Keratinocyte (primary cell): ENCODE measurements at regions not wholly inside any gene's neighbourhood (a gene's known extent, or its start where the extent isn't known, plus 50 kb on each side); places are given as distances from the start of the nearest gene placed in this dataset.

Source experiments
- EZH2 ChIP-seq: IDR thresholded peaks from one replicate; pipeline ENCODE4 v1.6.1; 2012; ENCODE audit warnings: inconsistent platforms, mild to moderate bottlenecking, low read length, moderate library complexity
- TF ChIP-seq, protein P1 (sequence below), 3 experiments: IDR thresholded peaks in 1 of 3; conservative IDR thresholded peaks in 1 of 3; optimal IDR thresholded peaks in 1 of 3; 2 replicates in 2 of 3; 3 replicates in 1 of 3; pipeline versions ENCODE3 to v1.5.1; 2011; ENCODE audit warnings: low read length in 3 of 3, mild to moderate bottlenecking in 3 of 3, moderate library complexity in 2 of 3, control low read depth in 1 of 3, inconsistent platforms in 1 of 3; ENCODE audit not compliant: insufficient read depth in 2 of 3; ENCODE audit errors: extremely low read depth in 1 of 3

DNA sequence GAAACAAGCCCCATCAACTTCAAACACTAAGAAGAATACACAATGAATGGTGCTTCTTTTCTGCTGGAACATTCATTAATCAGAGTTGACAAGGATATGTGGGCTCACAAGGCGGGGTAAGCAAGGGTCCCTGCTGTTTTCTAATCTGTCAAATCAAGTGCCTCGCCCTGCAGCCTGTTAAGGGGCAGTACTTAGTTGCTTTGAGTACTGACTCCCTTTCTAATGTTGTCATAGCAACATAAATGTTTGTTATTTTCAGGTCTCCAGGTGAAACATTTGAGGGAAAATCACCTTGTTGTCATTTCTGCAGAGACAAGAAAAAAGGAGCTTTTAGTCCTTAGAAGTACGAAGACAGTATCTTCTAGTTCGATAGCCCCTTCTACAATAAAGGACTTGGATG is 284.7 kb upstream of the PKDCC start:
- TF ChIP-seq, protein P1, sequence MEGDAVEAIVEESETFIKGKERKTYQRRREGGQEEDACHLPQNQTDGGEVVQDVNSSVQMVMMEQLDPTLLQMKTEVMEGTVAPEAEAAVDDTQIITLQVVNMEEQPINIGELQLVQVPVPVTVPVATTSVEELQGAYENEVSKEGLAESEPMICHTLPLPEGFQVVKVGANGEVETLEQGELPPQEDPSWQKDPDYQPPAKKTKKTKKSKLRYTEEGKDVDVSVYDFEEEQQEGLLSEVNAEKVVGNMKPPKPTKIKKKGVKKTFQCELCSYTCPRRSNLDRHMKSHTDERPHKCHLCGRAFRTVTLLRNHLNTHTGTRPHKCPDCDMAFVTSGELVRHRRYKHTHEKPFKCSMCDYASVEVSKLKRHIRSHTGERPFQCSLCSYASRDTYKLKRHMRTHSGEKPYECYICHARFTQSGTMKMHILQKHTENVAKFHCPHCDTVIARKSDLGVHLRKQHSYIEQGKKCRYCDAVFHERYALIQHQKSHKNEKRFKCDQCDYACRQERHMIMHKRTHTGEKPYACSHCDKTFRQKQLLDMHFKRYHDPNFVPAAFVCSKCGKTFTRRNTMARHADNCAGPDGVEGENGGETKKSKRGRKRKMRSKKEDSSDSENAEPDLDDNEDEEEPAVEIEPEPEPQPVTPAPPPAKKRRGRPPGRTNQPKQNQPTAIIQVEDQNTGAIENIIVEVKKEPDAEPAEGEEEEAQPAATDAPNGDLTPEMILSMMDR (optimal IDR thresholded peaks at IDR 0.05 in 1 of 3, IDR thresholded peaks at IDR 0.05 in 1 of 3, conservative IDR thresholded peaks at IDR 0.05 in 1 of 3; ENCODE audit: extremely low read depth in 1 of 3, insufficient read depth in 2 of 3, low read length in 3 of 3), result no peak
- no peak for TF ChIP-seq EZH2
